ENCODE measurements at regions not wholly inside any gene's neighbourhood (a gene's known extent, or its start where the extent isn't known, plus 50 kb on each side); places are given as distances from the start of the nearest gene placed in this dataset.
"Not testable (repeated sequence)": the region's sequence is repeated elsewhere in the genome, so short reads cannot be mapped to it uniquely, and the experiment has no call there.

GRCh38 chr16:26595199-26595598 lies 471.5 kb upstream of the C16orf82 start:
- no peaks in the 10 kb centered on the region for H3K4me1 ChIP-seq (ENCODE audit: control insufficient read depth, low read length)
- H3K9me3 ChIP-seq (ENCODE audit: control insufficient read depth, insufficient read depth, low read length) = no peaks in the 10 kb centered on the region
- no peaks in the 10 kb centered on the region for H4K20me1 ChIP-seq (ENCODE audit: control insufficient read depth, insufficient read depth, low read depth, low read length)

GRCh38 chr16:26596033-26596432 lies 470.7 kb upstream of the C16orf82 start:
- not testable (repeated sequence) for H3K27ac ChIP-seq (ENCODE audit: low read depth, low read length); H3K4me3 ChIP-seq (ENCODE audit: low read length); H3K4me2 ChIP-seq (ENCODE audit: low read length); H3F3A ChIP-seq (ENCODE audit: control insufficient read depth, insufficient read depth); H3K27me3 ChIP-seq (ENCODE audit: control insufficient read depth, low read length); H3K79me2 ChIP-seq (ENCODE audit: control insufficient read depth, low read length); H3K9me2 ChIP-seq (replicated peaks; ENCODE audit: control insufficient read depth, low read length); H3K4me1 ChIP-seq (ENCODE audit: control insufficient read depth, low read length); H4K20me1 ChIP-seq (ENCODE audit: control insufficient read depth, insufficient read depth, low read depth, low read length); H3K36me3 ChIP-seq (ENCODE audit: control insufficient read depth, low read length); H3K9me3 ChIP-seq (ENCODE audit: control insufficient read depth, insufficient read depth, low read length)

More at GRCh38 chr16:26595199-26595598, 471.5 kb upstream of the C16orf82 start:
- no peak overlapping the region for H3K27ac ChIP-seq (ENCODE audit: low read depth, low read length)
- no peaks in the 10 kb centered on the region for H3K9me2 ChIP-seq (replicated peaks; ENCODE audit: control insufficient read depth, low read length)
- H3K79me2 ChIP-seq (ENCODE audit: control insufficient read depth, low read length) = no peaks in the 10 kb centered on the region
- H3K4me3 ChIP-seq (ENCODE audit: low read length) = no peak overlapping the region
- H3K4me2 ChIP-seq (ENCODE audit: low read length) = no peak overlapping the region
- H3K36me3 ChIP-seq (ENCODE audit: control insufficient read depth, low read length) = no peaks in the 10 kb centered on the region
- H3F3A ChIP-seq (ENCODE audit: control insufficient read depth, insufficient read depth) = no peaks in the 10 kb centered on the region
- peaks cover 7% of the 10 kb centered on the region; the same call in 1 of the 2 replicates for H3K27me3 ChIP-seq (ENCODE audit: control insufficient read depth, low read length)
- no peak for TF ChIP-seq EZH2phosphoT487 (IDR thresholded peaks at IDR 0.05; ENCODE audit: borderline replicate concordance, low read length)
- TF ChIP-seq CTCF (IDR thresholded peaks at IDR 0.05; ENCODE audit: low read depth, low read length, poor library complexity, severe bottlenecking) = no peak

- Histone ChIP-seq H3K4me2 (ENCODE audit: low read length) (no peak overlapping the region), H3K4me1 (ENCODE audit: control insufficient read depth, low read length) (no peaks in the 10 kb centered on the region), H3K36me3 (ENCODE audit: control insufficient read depth, low read length) (no peaks in the 10 kb centered on the region), H3K79me2 (ENCODE audit: control insufficient read depth, low read length) (no peaks in the 10 kb centered on the region), H4K20me1 (ENCODE audit: control insufficient read depth, insufficient read depth, low read depth, low read length) (no peaks in the 10 kb centered on the region), H3K27ac (ENCODE audit: low read depth, low read length) (no peak overlapping the region), H3K9me3 (ENCODE audit: control insufficient read depth, insufficient read depth, low read length) (no peaks in the 10 kb centered on the region), H3K9me2 (replicated peaks; ENCODE audit: control insufficient read depth, low read length) (no peaks in the 10 kb centered on the region), H3K27me3 (ENCODE audit: control insufficient read depth, low read length) (peaks cover 7% of the 10 kb centered on the region), H3F3A (ENCODE audit: control insufficient read depth, insufficient read depth) (no peaks in the 10 kb centered on the region), H3K4me3 (ENCODE audit: low read length) (no peak overlapping the region)
- TF ChIP-seq CTCF (IDR thresholded peaks at IDR 0.05; ENCODE audit: low read depth, low read length, poor library complexity, severe bottlenecking) = no peak
Observed at GRCh38 chr16:26598061-26598460, 468.7 kb upstream of the C16orf82 start.

GRCh38 chr16:26598998-26599784 lies 467.5 kb upstream of the C16orf82 start:
- no peak overlapping the region for H3K4me3 ChIP-seq (ENCODE audit: low read length)
- H3K36me3 ChIP-seq (ENCODE audit: control insufficient read depth, low read length) = no peaks in the 10 kb centered on the region
- H3K4me1 ChIP-seq (ENCODE audit: control insufficient read depth, low read length) = no peaks in the 10 kb centered on the region
- peaks cover 3% of the 10 kb centered on the region for H3K27me3 ChIP-seq (ENCODE audit: control insufficient read depth, low read length)
- H3K4me2 ChIP-seq (ENCODE audit: low read length) = no peak overlapping the region
- H3K79me2 ChIP-seq (ENCODE audit: control insufficient read depth, low read length) = no peaks in the 10 kb centered on the region
- H4K20me1 ChIP-seq (ENCODE audit: control insufficient read depth, insufficient read depth, low read depth, low read length) = no peaks in the 10 kb centered on the region
- H3K9me2 ChIP-seq (replicated peaks; ENCODE audit: control insufficient read depth, low read length) = no peaks in the 10 kb centered on the region
- TF ChIP-seq EZH2phosphoT487 (IDR thresholded peaks at IDR 0.05; ENCODE audit: borderline replicate concordance, low read length) = no peak
- TF ChIP-seq CTCF (IDR thresholded peaks at IDR 0.05; ENCODE audit: low read depth, low read length, poor library complexity, severe bottlenecking) = no peak
- no peaks in the 10 kb centered on the region for H3K9me3 ChIP-seq (ENCODE audit: control insufficient read depth, insufficient read depth, low read length)
- H3K27ac ChIP-seq (ENCODE audit: low read depth, low read length) = no peak overlapping the region
- no peaks in the 10 kb centered on the region for H3F3A ChIP-seq (ENCODE audit: control insufficient read depth, insufficient read depth)
